Panc1 (cell line): ENCODE measurements at regions not wholly inside any gene's neighbourhood (a gene's known extent, or its start where the extent isn't known, plus 50 kb on each side); places are given as distances from the start of the nearest gene placed in this dataset.

ENCODE experiments used
- CTCF ChIP-seq: fragments of 450-650 bp; IDR thresholded peaks from 2 replicates; pipeline ENCODE4 v1.5.1; 2017; ENCODE audit warnings: mild to moderate bottlenecking
- POLR2AphosphoS5 ChIP-seq: IDR thresholded peaks from 2 replicates; pipeline ENCODE4 v1.6.1; 2012; ENCODE audit warnings: mild to moderate bottlenecking, low read depth, low read length, moderate library complexity
- REST ChIP-seq, 2 experiments: IDR thresholded peaks; 2 replicates each; pipeline ENCODE4 v1.6.1; 2011 to 2012; ENCODE audit warnings: low read depth in 2 of 2, control low read depth in 1 of 2, low read length in 1 of 2, mild to moderate bottlenecking in 1 of 2, moderate library complexity in 1 of 2; ENCODE audit not compliant: insufficient read depth in 1 of 2

GRCh38 chr20:22408521-22409402, 175.6 kb downstream of the FOXA2 start:
- TF ChIP-seq POLR2AphosphoS5 (no peak), CTCF (no peak), REST (IDR thresholded peaks at IDR 0.05; ENCODE audit: insufficient read depth in 1 of 2, low read depth in 2 of 2, low read length in 1 of 2) (no peak)
